Esophagus muscularis mucosa (tissue), 4 donors: ENCODE measurements at regions not wholly inside any gene's neighbourhood (a gene's known extent, or its start where the extent isn't known, plus 50 kb on each side); places are given as distances from the start of the nearest gene placed in this dataset.

Source experiments
- DNase-seq: peaks from one replicate; pipeline ENCODE4 v3.0.0-alpha.2; 2017; ENCODE audit errors: extremely low spot score
- H3K27ac ChIP-seq, 4 donors: fragments of 200-600 bp; sonication (generic); replicated peaks in 1 of 4; 1 replicate in 3 of 4; 2 replicates in 1 of 4; pipeline ENCODE4 v1.5.1; 2016 to 2019; ENCODE audit warnings: mild to moderate bottlenecking in 1 of 4
- H3K27me3 ChIP-seq, 4 donors: fragments of 200-600 bp; sonication (generic); one replicate each; pipeline versions ENCODE4 v1.5.1 to v1.6.0; 2016 to 2019
- H3K36me3 ChIP-seq, 4 donors: fragments of 200-600 bp; sonication (generic); one replicate each; pipeline ENCODE4 v1.5.1; 2016 to 2019
- H3K4me1 ChIP-seq, 4 donors: fragments of 200-600 bp; sonication (generic); one replicate each; pipeline ENCODE4 v1.5.1; 2016 to 2019
- H3K4me3 ChIP-seq, 4 donors: fragments of 200-600 bp; sonication (generic); 1 replicate in 2 of 4; 2 replicates in 2 of 4; pipeline ENCODE4 v1.5.1; 2016 to 2019; ENCODE audit warnings: mild to moderate bottlenecking in 4 of 4, moderate library complexity in 1 of 4
- H3K9me3 ChIP-seq, 4 donors: fragments of 200-600 bp; sonication (generic); 1 replicate in 3 of 4; 2 replicates in 1 of 4; pipeline ENCODE4 v1.5.1; 2016 to 2019
- EP300 ChIP-seq: sonication (generic); formaldehyde crosslinking; IDR thresholded peaks from one replicate; pipeline ENCODE4 v1.6.1; 2017; ENCODE audit warnings: antibody characterized with exemption
- POLR2A ChIP-seq: fragments of 450-650 bp; IDR thresholded peaks from one replicate; pipeline ENCODE4 v1.6.1; 2017; ENCODE audit warnings: antibody characterized with exemption, moderate library complexity, mild to moderate bottlenecking, low read depth
- POLR2AphosphoS5 ChIP-seq, 2 donors: sonication (generic); formaldehyde crosslinking; IDR thresholded peaks; one replicate each; pipeline ENCODE4 v1.6.1; 2017; ENCODE audit warnings: antibody characterized with exemption in 2 of 2
- WGBS: methylation state at CpG from one replicate; pipeline ENCODE4 v1.1.5; 2018; 5-methylcytosine and 5-hydroxymethylcytosine counted together
- intact Hi-C: fragments of 100-400 bp; cut with DNase I; formaldehyde crosslinking; loops from one replicate; pipeline ENCODE4 v1.15.1; 2023
- TF ChIP-seq, protein P1 (sequence below), 3 experiments: fragments of 200-600 bp in 2 of 3; fragments of 450-650 bp in 1 of 3; sonication (generic) in 2 of 3; IDR thresholded peaks; one replicate each; pipeline ENCODE4 v1.5.1; 2017 to 2019; ENCODE audit warnings: antibody characterized with exemption in 3 of 3, mild to moderate bottlenecking in 2 of 3, moderate library complexity in 1 of 3

DNA sequence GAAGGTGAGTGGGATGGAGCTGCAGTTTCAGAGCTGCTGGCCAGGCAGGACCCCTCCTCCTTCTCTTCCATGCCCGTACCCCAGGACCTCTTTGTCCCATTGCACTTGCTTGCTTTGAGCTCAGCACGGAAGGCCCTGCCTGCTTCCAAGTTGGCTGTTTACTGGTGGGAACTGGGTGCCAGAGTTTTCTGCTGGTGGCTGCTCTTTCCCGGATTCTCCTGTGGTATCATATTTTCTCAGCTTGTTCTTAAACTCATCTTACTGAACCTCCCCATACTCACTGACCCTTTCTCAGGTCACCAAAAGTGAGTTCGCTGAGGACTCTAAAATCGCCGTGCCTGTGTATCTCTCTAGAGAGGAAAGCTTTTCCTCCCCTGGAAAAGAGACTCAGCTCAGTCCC lies 297.7 kb upstream of the TNP1 start:
- WGBS, result 92% methylated on average over 5 of the region's 6 CpGs
- Histone ChIP-seq H3K27ac (no peak overlapping the region), H3K9me3 (no peaks in the 10 kb centered on the region), H3K36me3 (no peaks in the 10 kb centered on the region), H3K4me1 (peaks cover 0 to 9% (median 6%) of the 10 kb centered on the region in 4 donors), H3K27me3 (no peaks in the 10 kb centered on the region), H3K4me3 (no peak overlapping the region)
- DNase-seq, result no peak
- TF ChIP-seq POLR2AphosphoS5 (IDR thresholded peaks at IDR 0.05) (no peak), POLR2A (no peak), EP300 (no peak)
- TF ChIP-seq, protein P1, sequence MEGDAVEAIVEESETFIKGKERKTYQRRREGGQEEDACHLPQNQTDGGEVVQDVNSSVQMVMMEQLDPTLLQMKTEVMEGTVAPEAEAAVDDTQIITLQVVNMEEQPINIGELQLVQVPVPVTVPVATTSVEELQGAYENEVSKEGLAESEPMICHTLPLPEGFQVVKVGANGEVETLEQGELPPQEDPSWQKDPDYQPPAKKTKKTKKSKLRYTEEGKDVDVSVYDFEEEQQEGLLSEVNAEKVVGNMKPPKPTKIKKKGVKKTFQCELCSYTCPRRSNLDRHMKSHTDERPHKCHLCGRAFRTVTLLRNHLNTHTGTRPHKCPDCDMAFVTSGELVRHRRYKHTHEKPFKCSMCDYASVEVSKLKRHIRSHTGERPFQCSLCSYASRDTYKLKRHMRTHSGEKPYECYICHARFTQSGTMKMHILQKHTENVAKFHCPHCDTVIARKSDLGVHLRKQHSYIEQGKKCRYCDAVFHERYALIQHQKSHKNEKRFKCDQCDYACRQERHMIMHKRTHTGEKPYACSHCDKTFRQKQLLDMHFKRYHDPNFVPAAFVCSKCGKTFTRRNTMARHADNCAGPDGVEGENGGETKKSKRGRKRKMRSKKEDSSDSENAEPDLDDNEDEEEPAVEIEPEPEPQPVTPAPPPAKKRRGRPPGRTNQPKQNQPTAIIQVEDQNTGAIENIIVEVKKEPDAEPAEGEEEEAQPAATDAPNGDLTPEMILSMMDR (IDR thresholded peaks at IDR 0.05), result no peak
- intact Hi-C loops, result no loop called here

DNA sequence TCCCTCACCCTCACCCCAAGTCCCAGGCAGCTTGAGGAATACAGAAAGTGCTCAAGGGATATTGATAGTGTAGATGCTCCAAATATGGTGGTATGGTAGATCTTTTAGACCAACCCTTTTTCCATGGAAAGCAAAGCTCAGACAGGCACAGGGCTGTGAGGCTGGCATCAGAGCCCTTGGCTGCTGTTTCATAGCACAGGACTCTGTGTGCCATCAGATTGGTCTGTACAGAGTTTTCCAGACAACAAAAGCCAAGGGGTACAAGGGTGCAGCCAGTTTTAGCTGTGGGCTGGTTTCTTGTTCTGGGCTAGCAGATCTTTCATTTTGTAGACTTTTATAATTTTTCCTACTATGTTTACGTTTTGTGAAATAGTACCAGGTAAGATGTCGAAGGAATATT lies 296.9 kb upstream of the TNP1 start:
- Histone ChIP-seq H3K27me3 (no peaks in the 10 kb centered on the region), H3K27ac (no peak overlapping the region), H3K9me3 (no peaks in the 10 kb centered on the region), H3K36me3 (no peaks in the 10 kb centered on the region), H3K4me3 (no peak overlapping the region), H3K4me1 (peaks cover 0 to 9% (median 5%) of the 10 kb centered on the region in 4 donors)
- DNase-seq, result no peak
- intact Hi-C loops, result no loop called here
- TF ChIP-seq, protein P1 (IDR thresholded peaks at IDR 0.05), result no peak
- TF ChIP-seq POLR2AphosphoS5 (IDR thresholded peaks at IDR 0.05), result no peak
- TF ChIP-seq EP300, result no peak
- TF ChIP-seq POLR2A, result no peak
- WGBS, result 97% methylated on average over 2 of the region's 2 CpGs

DNA sequence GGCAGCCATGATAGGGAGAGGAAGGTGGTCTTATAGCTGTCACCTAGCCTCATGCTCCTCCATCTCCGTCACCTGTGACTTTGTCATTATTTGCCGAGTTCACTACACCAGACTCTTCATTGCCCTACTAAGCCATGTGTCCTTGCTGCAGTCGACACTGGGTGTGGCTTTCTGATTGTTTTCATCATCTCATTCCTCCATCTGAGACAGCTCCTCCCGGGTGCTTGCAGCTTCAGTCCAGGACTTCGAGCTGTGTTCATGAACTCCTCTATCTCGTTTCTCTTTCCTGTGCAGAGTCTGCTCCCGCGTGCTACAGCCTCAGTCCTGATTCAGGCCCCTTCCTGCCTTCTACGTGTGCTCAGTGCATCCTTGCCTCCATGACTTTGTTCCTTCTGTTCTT lies 295.1 kb upstream of the TNP1 start:
- Histone ChIP-seq H3K4me1 (no peaks in the 10 kb centered on the region), H3K27me3 (no peaks in the 10 kb centered on the region), H3K4me3 (no peak overlapping the region), H3K9me3 (no peaks in the 10 kb centered on the region), H3K27ac (no peak overlapping the region), H3K36me3 (no peaks in the 10 kb centered on the region)
- DNase-seq, result no peak
- intact Hi-C loops, result no loop called here
- WGBS, result 87% methylated on average over 9 of the region's 9 CpGs
- TF ChIP-seq POLR2AphosphoS5 (IDR thresholded peaks at IDR 0.05) (no peak), POLR2A (no peak), EP300 (no peak)
- TF ChIP-seq, protein P1 (IDR thresholded peaks at IDR 0.05), result no peak

DNA sequence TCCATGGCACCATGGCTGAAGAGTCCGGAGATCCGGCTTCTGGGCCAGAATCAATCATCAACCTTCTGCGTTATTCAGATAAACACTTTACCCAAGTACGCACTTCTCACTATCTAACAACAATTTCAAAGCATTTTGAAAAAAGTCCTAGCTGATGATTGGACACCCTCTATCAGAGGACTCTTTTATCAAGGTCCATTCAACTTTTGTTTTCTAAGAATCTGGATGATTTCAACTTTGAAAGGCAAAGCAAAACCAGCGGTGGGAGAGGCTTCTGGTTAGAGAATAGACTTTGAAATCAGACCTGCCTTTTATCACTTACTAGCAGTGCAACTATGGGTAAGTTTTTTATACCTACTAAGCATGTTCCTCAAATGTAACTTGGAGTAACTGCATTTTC lies 293.6 kb upstream of the TNP1 start:
- TF ChIP-seq POLR2A (no peak), EP300 (no peak), POLR2AphosphoS5 (IDR thresholded peaks at IDR 0.05) (no peak)
- TF ChIP-seq, protein P1 (IDR thresholded peaks at IDR 0.05), result no peak
- no peaks in the 10 kb centered on the region for H3K36me3 ChIP-seq
- 97% methylated on average over 5 of the region's 5 CpGs for WGBS

DNA sequence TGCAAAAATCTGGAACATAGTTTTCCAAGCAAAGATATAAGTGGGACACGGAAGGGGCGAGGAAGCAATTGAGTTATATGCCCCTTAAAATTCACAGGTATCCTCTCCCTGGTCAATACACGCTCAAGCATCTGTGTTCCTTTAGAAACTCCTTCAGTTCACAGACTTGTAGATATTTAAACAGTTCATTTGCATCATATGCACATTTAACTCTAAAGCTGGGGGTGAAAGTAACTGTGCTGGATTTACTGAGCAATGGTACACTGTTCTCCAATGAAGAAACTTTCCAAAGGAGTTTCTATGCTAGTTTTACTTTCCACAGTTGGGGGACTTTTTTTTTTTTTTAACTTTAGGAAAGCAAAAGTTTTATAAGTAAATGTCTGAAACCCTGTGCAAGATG lies 293.0 kb upstream of the TNP1 start:
- TF ChIP-seq POLR2AphosphoS5 (IDR thresholded peaks at IDR 0.05) (no peak), EP300 (no peak), POLR2A (no peak)
- TF ChIP-seq, protein P1 (IDR thresholded peaks at IDR 0.05), result no peak
- no peaks in the 10 kb centered on the region for H3K27me3 ChIP-seq
- no peak overlapping the region for H3K27ac ChIP-seq
- no peak overlapping the region for H3K4me3 ChIP-seq
- H3K9me3 ChIP-seq, result no peaks in the 10 kb centered on the region
- 93% methylated on average over 3 of the region's 3 CpGs for WGBS
- intact Hi-C loops, result no loop called here
- DNase-seq, result peak; percentile 14
- H3K36me3 ChIP-seq, result no peaks in the 10 kb centered on the region
- no peaks in the 10 kb centered on the region for H3K4me1 ChIP-seq

More for the DNA sequence above, 293.6 kb upstream of the TNP1 start:
- intact Hi-C loops, result no loop called here
- no peaks in the 10 kb centered on the region for H3K9me3 ChIP-seq
- no peaks in the 10 kb centered on the region for H3K4me1 ChIP-seq
- H3K27me3 ChIP-seq, result no peaks in the 10 kb centered on the region
- H3K27ac ChIP-seq, result no peak overlapping the region
- peak; percentile 34 for DNase-seq
- no peak overlapping the region for H3K4me3 ChIP-seq
